HG02678 (cell line): ENCODE measurements at regions not wholly inside any gene's neighbourhood (a gene's known extent, or its start where the extent isn't known, plus 50 kb on each side); places are given as distances from the start of the nearest gene placed in this dataset.

Source experiments
- ATAC-seq: cut with Tn5 transposase; IDR thresholded peaks from one replicate; pipeline ENCODE4 v1.9.1; 2021; ENCODE audit warnings: mild to moderate bottlenecking, moderate library complexity; ENCODE audit not compliant: unreplicated experiment

GRCh38 chr6:148223424-148223842 is 119.2 kb upstream of the SASH1 start:
- no peak for ATAC-seq

GRCh38 chr6:148225871-148226270 is 116.8 kb upstream of the SASH1 start:
- no peak for ATAC-seq

GRCh38 chr6:148226284-148226683 is 116.4 kb upstream of the SASH1 start:
- ATAC-seq = no peak

DNA sequence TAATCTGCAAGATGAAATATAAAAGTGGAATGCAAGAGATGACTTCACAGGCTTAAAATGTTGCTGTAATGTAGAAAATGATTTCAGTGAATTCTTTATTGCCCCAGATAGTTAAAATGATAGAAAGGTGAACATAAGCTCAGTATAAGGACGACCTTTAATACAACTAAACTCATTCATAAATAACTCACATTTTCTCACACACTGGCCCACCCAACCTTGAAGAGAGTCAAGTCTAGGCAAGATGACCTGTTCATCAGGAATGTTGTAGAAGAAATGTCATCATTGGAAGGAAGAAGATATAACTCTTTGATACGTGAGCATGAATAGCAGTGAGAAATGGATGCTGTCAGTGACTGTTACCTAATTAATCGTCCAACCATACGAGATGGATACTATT is 111.1 kb upstream of the SASH1 start:
- ATAC-seq = no peak

DNA sequence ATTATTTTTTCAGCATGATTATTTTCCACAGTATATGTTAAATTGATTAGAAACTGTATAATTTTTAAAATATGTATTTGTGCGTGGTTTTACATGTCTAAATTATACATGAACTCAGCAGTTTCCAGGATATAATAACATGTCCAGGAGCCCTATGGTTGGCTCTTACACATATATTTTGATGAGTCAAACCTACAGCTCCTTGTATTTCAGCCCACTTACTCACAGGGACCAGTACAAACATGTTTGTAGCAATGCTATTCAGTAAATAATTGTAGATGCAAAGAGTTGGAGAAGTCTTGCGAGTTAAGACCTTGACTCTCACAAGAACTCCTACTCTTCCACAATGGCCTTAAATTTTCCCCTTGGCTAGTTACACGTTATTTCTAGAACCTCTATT is 107.2 kb upstream of the SASH1 start:
- ATAC-seq = no peak

DNA sequence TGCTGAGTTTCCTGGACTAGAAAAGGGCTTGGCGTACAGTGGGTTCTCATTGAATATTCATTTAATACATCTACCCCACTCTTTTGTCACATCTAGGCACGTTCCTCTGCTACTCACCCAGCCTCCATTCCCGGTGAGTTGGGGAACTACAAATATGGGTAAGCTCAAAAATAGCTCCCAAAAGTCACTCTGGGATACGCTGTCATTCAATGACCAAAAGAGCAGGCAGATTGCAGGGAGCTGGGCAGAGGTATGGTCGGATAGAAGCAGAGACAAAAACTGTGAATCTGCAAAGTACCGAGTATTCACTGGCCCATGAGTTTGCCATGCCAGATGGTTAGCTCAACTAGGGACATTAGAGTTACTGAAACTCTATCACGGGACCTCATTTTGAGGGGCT is 103.9 kb upstream of the SASH1 start:
- no peak for ATAC-seq

DNA sequence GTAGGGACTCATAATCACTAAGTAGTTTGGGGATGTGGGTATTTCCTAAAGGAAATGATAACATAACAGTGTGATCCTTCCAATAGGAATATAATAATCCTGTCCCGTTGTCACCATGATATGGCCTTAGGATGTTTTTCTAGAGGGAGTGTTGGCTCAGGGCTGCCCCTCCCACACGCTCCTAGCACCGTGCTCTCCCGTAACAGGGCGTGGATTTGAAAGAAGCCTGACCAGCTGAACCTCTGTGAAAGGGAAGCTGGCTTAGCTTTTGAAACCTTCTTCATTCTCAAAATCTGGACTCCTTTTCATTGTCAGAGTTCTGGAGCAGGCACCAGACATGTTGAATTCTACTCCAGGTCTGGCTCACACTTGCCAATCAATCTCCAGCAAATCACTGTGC is 103.4 kb upstream of the SASH1 start:
- ATAC-seq = no peak

DNA sequence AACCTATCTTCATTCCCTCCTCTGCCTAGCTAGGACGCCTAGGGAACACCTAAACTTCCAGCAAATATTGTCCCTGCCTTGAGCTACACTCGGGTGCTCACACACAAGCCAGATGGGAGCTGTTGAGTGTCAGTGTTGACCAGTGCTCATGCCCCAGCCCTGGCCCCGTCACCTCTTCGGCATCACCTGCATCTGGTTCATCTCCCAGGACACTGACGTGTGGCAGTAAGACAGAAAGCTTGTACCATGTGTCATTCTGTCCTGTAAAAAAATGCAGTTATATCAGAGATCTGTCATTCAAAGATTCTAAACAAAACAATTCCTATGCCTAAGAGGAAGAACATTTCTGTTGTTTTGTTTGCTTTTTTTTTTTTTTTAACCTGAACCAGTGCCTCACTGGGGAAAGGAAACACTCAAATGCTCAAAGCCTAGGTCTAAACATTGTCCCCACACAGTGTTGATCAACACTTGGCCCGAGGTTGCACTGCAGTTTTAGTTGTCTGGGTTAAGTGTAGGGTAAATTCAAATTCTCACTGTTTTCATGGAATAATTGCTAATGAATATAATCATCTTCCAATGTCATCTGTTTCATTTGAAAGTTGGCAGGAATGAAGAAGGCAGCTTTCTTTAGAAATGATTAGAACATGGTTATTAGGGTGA is 102.7 kb upstream of the SASH1 start:
- ATAC-seq = no peak

- no peak for ATAC-seq
Observed at GRCh38 chr6:148240461-148240840, 102.2 kb upstream of the SASH1 start.

GRCh38 chr6:148240861-148241477 is 101.7 kb upstream of the SASH1 start:
- no peak for ATAC-seq

- ATAC-seq = no peak
Observed at GRCh38 chr6:148242180-148242579, 100.5 kb upstream of the SASH1 start.

DNA sequence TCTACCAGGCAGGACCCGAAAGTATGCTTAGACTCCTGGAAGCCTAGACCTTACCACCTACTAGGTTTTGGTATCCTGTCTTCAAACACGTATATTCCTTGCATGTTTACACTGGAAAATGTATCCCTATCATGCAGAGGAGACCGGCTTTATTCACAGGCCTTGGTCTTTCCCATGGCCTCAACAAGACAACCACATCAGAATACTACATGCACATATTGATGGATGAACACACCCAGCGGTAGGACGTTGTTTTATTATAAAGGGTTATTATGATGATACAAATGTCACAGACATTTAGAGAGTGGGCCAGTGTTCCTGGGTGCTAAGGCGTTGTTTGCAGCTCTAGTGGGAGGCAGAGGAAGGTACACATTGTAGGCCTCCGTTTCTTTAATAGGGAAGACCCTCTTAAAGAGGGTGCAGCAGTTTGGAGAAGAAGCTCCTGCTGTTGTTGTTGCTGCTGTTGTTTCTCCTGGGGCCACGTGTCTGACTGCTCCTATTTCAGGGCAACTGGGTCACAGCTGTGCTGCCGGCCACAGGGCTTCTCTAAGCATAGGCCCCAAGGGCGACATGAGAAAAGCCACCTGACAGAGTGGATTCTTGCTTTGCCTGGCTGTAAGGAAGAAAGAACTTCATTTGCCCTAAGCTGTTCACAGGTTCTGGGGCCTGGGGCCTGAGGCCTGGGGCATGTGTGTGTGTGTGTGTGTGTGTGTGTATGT is 98.3 kb upstream of the SASH1 start:
- ATAC-seq = no peak

DNA sequence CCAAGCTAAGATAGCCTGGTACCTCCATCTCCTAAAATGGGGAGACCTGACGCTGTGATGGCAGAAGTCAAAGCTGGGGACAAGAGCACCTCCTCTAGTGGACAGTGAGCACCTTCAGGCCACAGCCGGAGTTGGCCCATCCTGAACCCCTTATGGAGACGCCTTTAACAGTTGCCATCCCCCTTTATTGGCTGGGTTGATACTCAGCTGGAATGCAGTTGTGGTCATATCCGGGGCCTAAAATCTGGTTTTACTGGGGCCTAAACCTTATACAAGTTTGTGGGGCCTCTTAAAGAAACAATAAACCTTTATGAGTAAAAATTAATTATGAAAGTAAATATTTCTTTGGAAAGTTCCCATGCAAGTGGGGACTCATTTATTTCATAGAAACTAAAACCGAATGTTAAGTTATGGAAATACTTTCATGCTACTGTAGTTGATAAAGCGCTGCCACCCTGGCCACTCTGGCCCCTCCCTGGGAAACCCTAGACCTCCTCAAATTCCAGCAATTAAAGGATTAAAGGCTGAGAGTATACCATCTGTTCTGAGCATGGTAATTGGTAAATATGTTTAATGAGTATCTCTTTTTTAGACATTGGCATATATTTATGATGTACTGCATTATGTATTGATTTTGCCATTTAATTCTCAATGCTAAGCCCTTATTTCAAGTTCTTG is 95.1 kb upstream of the SASH1 start:
- no peak for ATAC-seq

GRCh38 chr6:148249160-148249559 is 93.5 kb upstream of the SASH1 start:
- no peak for ATAC-seq

GRCh38 chr6:148249679-148250375 is 92.8 kb upstream of the SASH1 start:
- no peak for ATAC-seq

DNA sequence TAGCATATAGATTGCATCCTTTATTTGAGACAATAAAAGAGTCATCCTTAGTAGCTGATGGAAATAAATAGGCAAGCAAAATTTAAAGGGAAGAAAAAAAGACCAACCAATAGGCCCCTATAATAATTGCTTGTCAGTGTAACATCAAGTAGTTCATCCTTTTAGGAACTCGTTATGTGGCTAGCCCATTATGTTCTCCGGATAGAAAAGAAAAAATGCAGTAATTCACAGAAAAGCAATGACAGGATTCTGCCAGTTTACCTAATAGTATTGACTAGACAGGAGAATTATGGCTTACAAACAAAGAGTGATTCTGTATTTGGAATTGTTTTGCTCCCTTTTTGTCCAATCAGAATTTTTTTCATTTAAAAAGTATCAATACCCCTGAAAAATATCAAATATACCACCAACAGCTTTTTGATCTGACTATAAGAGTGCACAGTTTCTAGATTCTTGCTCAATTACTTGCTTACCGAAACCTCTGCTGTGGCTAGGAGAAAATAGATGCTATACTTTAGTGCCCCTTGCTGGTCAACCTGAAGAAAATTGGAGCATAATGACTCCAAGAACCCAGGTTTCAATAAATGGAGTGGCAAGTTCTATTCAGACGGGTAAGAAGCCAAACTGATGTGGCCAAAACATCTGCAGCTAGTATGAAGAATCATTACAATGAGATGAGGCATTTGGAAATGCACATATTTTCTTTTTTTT is 91.5 kb upstream of the SASH1 start:
- ATAC-seq = peak; percentile 58

DNA sequence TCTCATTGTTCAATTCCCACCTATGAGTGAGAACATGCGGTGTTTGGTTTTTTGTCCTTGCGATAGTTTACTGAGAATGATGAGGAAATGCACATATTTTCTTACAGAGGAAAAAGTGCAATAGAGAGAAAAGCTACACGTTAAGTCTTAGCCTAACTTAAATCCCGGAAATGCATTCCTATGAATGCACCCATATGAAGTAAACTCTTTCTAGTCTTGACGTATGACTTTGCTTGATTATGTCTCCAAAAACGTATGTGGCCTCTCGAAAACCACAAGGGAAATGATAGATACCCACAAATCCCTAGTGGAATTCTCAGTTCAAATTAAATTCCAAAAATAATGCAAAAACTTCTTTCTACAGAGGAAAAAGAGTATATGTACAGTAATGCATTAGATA is 90.7 kb upstream of the SASH1 start:
- no peak for ATAC-seq

- ATAC-seq = no peak
Observed at GRCh38 chr6:148257810-148258209, 84.8 kb upstream of the SASH1 start.

- ATAC-seq = no peak
Observed at GRCh38 chr6:148258868-148259267, 83.8 kb upstream of the SASH1 start.

GRCh38 chr6:148261470-148261869 is 81.2 kb upstream of the SASH1 start:
- ATAC-seq = no peak

DNA sequence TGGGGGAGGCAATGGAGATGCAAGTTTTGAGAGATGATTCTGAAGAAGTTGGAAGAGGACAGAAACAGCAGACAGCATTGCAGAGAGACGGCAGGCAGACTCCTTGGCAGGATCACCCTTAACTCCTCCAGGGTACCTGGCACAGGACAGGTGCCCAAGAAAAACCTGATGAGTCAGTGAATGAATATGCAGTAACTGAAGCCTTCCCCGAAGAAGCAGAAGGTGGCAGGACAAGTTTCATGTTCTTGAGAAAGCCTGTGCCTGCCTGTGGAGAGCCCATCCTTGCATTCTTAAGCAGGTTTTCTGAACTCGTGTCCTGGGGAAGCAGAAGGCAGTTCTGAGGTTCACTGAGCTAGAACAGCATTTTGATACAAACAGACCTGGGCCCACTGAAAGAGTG is 79.6 kb upstream of the SASH1 start:
- no peak for ATAC-seq
